B cell (primary cell): ENCODE measurements at regions not wholly inside any gene's neighbourhood (a gene's known extent, or its start where the extent isn't known, plus 50 kb on each side); places are given as distances from the start of the nearest gene placed in this dataset.

Experiments used
- ATAC-seq: fragments of 200-7000 bp; cut with Tn5 transposase; one replicate; pipeline ENCODE4 v1.10.0; 2021; ENCODE audit warnings: low read depth, mild to moderate bottlenecking, moderate number of reproducible peaks, moderate library complexity
- CTCF ChIA-PET: fragments of 350-600 bp; sonication (Branson Sonifier 250); formaldehyde crosslinking; loops from one replicate; lab custom pipeline; 2021; ENCODE audit warnings: antibody characterized with exemption, inconsistent platforms; lab: Charles Lee
- POLR2A ChIA-PET: fragments of 350-600 bp; sonication (Branson Sonifier 250); formaldehyde crosslinking; loops from one replicate; lab custom pipeline; 2021; ENCODE audit warnings: antibody characterized with exemption; lab: Charles Lee
- DNase-seq: peaks from one replicate; pipeline ENCODE4 v3.0.0; 2013
- H2AFZ ChIP-seq: 2 replicates; pipeline ENCODE4 v1.6.1; 2012; ENCODE audit warnings: mild to moderate bottlenecking, low read depth, low read length; ENCODE audit not compliant: insufficient read depth, poor library complexity, severe bottlenecking
- H3K27ac ChIP-seq, 2 donors: 1 replicate in 1 of 2; 2 replicates in 1 of 2; pipeline ENCODE4 v1.5.1; 2012 to 2013; ENCODE audit warnings: low read length in 2 of 2, mild to moderate bottlenecking in 2 of 2, moderate library complexity in 1 of 2
- H3K27me3 ChIP-seq, 4 experiments: fragments of 200-600 bp in 1 of 4; sonication (generic) in 1 of 4; replicated peaks in 1 of 4; 1 replicate in 2 of 4; 2 replicates in 2 of 4; pipeline versions ENCODE4 v1.6.1 to v1.7.0; 2013 to 2016; ENCODE audit warnings: low read length in 3 of 4, mild to moderate bottlenecking in 2 of 4, mixed read lengths in 1 of 4, moderate library complexity in 1 of 4; ENCODE audit not compliant: insufficient read depth in 4 of 4, control insufficient read depth in 3 of 4; ENCODE audit errors: control extremely low read depth in 1 of 4
- H3K36me3 ChIP-seq, 2 experiments: replicated peaks in 1 of 2; 1 replicate in 1 of 2; 2 replicates in 1 of 2; pipeline versions ENCODE4 v1.6.1 to v1.7.1; 2013; ENCODE audit warnings: low read length in 1 of 2; ENCODE audit not compliant: insufficient read depth in 2 of 2, control insufficient read depth in 1 of 2; ENCODE audit errors: control extremely low read depth in 1 of 2, extremely low read depth in 1 of 2
- H3K4me1 ChIP-seq, 2 donors: fragments of 200-600 bp in 1 of 2; sonication (generic) in 1 of 2; 1 replicate in 1 of 2; 2 replicates in 1 of 2; pipeline versions ENCODE4 v1.5.1 to v1.6.1; 2013 to 2017; ENCODE audit warnings: low read length in 2 of 2; ENCODE audit not compliant: control insufficient read depth in 2 of 2, insufficient read depth in 2 of 2
- H3K4me2 ChIP-seq: replicated peaks from 2 replicates; pipeline ENCODE3; 2012; ENCODE audit warnings: mild to moderate bottlenecking, low read depth, low read length; ENCODE audit not compliant: poor library complexity, severe bottlenecking
- H3K4me3 ChIP-seq, 5 experiments: fragments of 200-600 bp in 1 of 5; sonication (generic) in 1 of 5; 1 replicate in 3 of 5; 2 replicates in 2 of 5; pipeline versions ENCODE4 v1.5.1 to v1.7.0; 2011 to 2016; ENCODE audit warnings: low read length in 4 of 5, mild to moderate bottlenecking in 4 of 5, low read depth in 2 of 5, control low read depth in 1 of 5, moderate library complexity in 1 of 5; ENCODE audit not compliant: insufficient read depth in 1 of 5; ENCODE audit errors: control extremely low read depth in 1 of 5, extremely low read depth in 1 of 5
- H3K79me2 ChIP-seq: fragments of 200-600 bp; sonication (generic); one replicate; pipeline ENCODE4 v1.6.0; 2016; ENCODE audit warnings: low read length; ENCODE audit not compliant: control insufficient read depth, insufficient read depth
- H3K9ac ChIP-seq: fragments of 200-600 bp; sonication (generic); 2 replicates; pipeline ENCODE4 v1.6.1; 2017; ENCODE audit warnings: mild to moderate bottlenecking, low read length, moderate library complexity
- H3K9me3 ChIP-seq, 3 donors: one replicate each; pipeline versions ENCODE4 v1.6.1 to v1.7.1; 2013; ENCODE audit warnings: low read length in 2 of 3; ENCODE audit not compliant: control insufficient read depth in 2 of 3, insufficient read depth in 1 of 3; ENCODE audit errors: control extremely low read depth in 1 of 3
- H4K20me1 ChIP-seq: 2 replicates; pipeline ENCODE4 v1.6.0; 2012; ENCODE audit warnings: mild to moderate bottlenecking, low read length; ENCODE audit not compliant: insufficient read depth, control insufficient read depth, poor library complexity, severe bottlenecking
- H3K27ac Mint-ChIP-seq: one replicate; pipeline ENCODE4 v1.8.0; 2021; ENCODE audit warnings: mixed read lengths
- H3K27me3 Mint-ChIP-seq: one replicate; pipeline ENCODE4 v1.8.0; 2021; ENCODE audit warnings: mixed read lengths
- H3K4me1 Mint-ChIP-seq: one replicate; pipeline ENCODE4 v1.8.0; 2021; ENCODE audit warnings: mixed read lengths
- H3K4me3 Mint-ChIP-seq: one replicate; pipeline ENCODE4 v1.8.0; 2021; ENCODE audit warnings: mixed read lengths
- H3K9me3 Mint-ChIP-seq: one replicate; pipeline ENCODE4 v1.8.0; 2022; ENCODE audit warnings: mixed read lengths; ENCODE audit not compliant: insufficient read depth
- EZH2 ChIP-seq: IDR thresholded peaks from 2 replicates; pipeline ENCODE4 v1.6.1; 2012; ENCODE audit warnings: borderline replicate concordance, low read depth, mild to moderate bottlenecking, moderate library complexity, low read length; ENCODE audit not compliant: insufficient read depth, poor library complexity, severe bottlenecking
- WGBS: methylation state at CpG from one replicate; pipeline ENCODE4 v1.1.5; 2013; ENCODE audit warnings: missing lambda C conversion rate; ENCODE audit not compliant: insufficient coverage; 5-methylcytosine and 5-hydroxymethylcytosine counted together
- intact Hi-C: fragments of 100-400 bp; cut with micrococcal nuclease; formaldehyde crosslinking; loops from one replicate; pipeline ENCODE4 v1.10.0; 2022
- TF ChIP-seq, protein P1 (sequence below): fragments of 200-600 bp; IDR thresholded peaks from one replicate; pipeline ENCODE4 v1.8.0; 2022; ENCODE audit warnings: antibody characterized with exemption, mild to moderate bottlenecking

- POLR2A ChIA-PET = interaction anchor here (0.6 to 1.0 kb wide), 3 partner anchors 14 to 134 kb away, joined by 3 to 5 read pairs (median 3); no protein-coding TSS in a partner anchor
- peaks cover 57% of the 10 kb centered on the region for H3K4me1 Mint-ChIP-seq
Observed at GRCh38 chr12:92426332-92426731, 276.5 kb upstream of the PLEKHG7 start.

GRCh38 chr12:92425165-92425564 is 277.6 kb upstream of the PLEKHG7 start:
- Histone ChIP-seq H3K4me3 (no peak overlapping the region), H4K20me1 (no peaks in the 10 kb centered on the region), H3K9me3 (peaks cover 0 to 5% (median 0%) of the 10 kb centered on the region in 3 donors), H3K27ac (no peak overlapping the region), H2AFZ (no peak overlapping the region), H3K36me3 (no peaks in the 10 kb centered on the region), H3K4me2 (no peak overlapping the region), H3K79me2 (no peaks in the 10 kb centered on the region), H3K27me3 (no peaks in the 10 kb centered on the region), H3K4me1 (peaks cover 16% of the 10 kb centered on the region in 2 donors), H3K9ac (no peak overlapping the region)
- Mint-ChIP-seq H3K4me3 (peak overlapping the region; percentile 5), H3K9me3 (peaks cover 4% of the 10 kb centered on the region), H3K27me3 (no peaks in the 10 kb centered on the region), H3K4me1 (peaks cover 61% of the 10 kb centered on the region), H3K27ac (no peak overlapping the region)
- intact Hi-C loops = loop anchor here (2.0 kb wide), 1 partner anchor 14 kb away; no protein-coding TSS in a partner anchor
- TF ChIP-seq EZH2 = no peak
- TF ChIP-seq, protein P1, sequence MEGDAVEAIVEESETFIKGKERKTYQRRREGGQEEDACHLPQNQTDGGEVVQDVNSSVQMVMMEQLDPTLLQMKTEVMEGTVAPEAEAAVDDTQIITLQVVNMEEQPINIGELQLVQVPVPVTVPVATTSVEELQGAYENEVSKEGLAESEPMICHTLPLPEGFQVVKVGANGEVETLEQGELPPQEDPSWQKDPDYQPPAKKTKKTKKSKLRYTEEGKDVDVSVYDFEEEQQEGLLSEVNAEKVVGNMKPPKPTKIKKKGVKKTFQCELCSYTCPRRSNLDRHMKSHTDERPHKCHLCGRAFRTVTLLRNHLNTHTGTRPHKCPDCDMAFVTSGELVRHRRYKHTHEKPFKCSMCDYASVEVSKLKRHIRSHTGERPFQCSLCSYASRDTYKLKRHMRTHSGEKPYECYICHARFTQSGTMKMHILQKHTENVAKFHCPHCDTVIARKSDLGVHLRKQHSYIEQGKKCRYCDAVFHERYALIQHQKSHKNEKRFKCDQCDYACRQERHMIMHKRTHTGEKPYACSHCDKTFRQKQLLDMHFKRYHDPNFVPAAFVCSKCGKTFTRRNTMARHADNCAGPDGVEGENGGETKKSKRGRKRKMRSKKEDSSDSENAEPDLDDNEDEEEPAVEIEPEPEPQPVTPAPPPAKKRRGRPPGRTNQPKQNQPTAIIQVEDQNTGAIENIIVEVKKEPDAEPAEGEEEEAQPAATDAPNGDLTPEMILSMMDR = no peak
- ChIA-PET CTCF (no interaction called here), POLR2A (interaction anchor here (0.5 kb wide), 1 partner anchor 41 kb away, joined by 3 read pairs; no protein-coding TSS in a partner anchor)
- no CpG with 5 or more reads among the region's 1 CpG for WGBS
- ATAC-seq (no peak), DNase-seq (no peak)

More at GRCh38 chr12:92426332-92426731, 276.5 kb upstream of the PLEKHG7 start:
- no peak overlapping the region for H3K4me2 ChIP-seq
- no peaks in the 10 kb centered on the region for H3K27me3 ChIP-seq
- H3K27ac ChIP-seq = no peak overlapping the region
- peaks cover 0 to 5% (median 0%) of the 10 kb centered on the region in 3 donors for H3K9me3 ChIP-seq
- no peak overlapping the region for H3K4me3 Mint-ChIP-seq
- peaks cover 8 to 9% of the 10 kb centered on the region in 2 donors for H3K4me1 ChIP-seq
- no peak overlapping the region for H3K9ac ChIP-seq
- H3K9me3 Mint-ChIP-seq = peaks cover 2% of the 10 kb centered on the region
- H3K27me3 Mint-ChIP-seq = no peaks in the 10 kb centered on the region
- peak overlapping the region; percentile 70 for H3K27ac Mint-ChIP-seq
- CTCF ChIA-PET = no interaction called here
- no peaks in the 10 kb centered on the region for H3K36me3 ChIP-seq
- no peaks in the 10 kb centered on the region for H3K79me2 ChIP-seq
- no peak overlapping the region for H3K4me3 ChIP-seq
- no peak for ATAC-seq
- peak overlapping the region; percentile 17 for H2AFZ ChIP-seq
- DNase-seq = no peak
- TF ChIP-seq, protein P1 = no peak
- no peak for TF ChIP-seq EZH2
- H4K20me1 ChIP-seq = no peaks in the 10 kb centered on the region
- intact Hi-C loops = no loop called here
